ENCODE measurements at regions not wholly inside any gene's neighbourhood (a gene's known extent, or its start where the extent isn't known, plus 50 kb on each side); places are given as distances from the start of the nearest gene placed in this dataset.

DNA sequence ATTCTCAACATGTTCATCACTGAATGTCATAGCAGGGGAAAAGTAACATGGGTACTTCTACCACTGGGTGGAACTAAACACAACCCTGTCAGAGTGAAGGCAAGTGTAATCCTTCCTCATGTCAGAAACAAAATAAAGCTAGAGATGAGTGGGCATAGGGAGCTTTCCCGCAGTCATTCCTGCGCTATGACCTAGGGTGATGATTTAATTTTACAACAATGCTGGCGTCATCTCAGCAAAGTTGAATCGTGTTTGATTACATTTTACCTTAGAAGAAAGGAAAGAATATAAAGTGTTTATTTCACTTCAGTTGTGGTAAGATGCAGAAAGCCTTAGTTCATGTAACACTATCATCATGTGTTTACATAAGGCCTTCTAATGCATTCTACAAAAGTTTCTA lies 355.6 kb downstream of the METTL15 start:
- DNase-seq = no peak

DNA sequence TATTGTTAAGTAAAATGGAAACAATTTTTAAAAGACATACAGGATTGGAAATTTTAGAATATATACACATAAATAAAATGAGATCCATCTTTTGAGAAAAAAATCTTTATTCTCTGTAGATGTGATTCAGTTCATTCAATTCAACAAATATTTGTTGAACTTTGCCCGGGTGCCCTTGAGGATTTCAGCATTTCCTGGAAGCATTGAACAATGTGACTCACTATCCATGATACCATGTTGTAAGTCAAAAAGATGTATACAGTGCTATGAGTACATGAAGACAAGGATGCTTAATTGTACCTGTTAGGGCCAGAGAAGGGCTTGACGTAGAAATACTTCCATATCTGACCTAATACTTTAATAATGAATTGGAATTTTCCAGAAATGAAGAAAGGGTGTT lies 353.7 kb downstream of the METTL15 start:
- DNase-seq = no peak

DNA sequence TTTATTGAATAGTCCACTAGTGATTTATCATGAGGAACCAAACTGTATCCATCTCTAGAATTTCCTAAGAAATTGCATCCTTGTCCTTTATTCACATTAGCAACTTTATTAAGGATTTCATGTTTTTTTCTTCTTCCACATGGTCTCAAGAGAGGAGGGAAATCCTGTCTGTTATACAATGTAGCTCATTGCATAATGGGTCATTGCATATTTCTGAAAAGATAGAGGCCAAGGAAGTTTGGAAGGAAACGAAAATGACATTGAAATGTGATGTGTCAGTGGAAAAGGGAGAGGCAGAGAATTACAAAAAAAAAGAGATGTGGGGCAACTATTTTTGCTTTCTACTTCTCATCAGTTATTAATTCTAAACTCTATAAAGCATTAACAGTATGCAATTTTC lies 353.1 kb downstream of the METTL15 start:
- DNase-seq = no peak

DNA sequence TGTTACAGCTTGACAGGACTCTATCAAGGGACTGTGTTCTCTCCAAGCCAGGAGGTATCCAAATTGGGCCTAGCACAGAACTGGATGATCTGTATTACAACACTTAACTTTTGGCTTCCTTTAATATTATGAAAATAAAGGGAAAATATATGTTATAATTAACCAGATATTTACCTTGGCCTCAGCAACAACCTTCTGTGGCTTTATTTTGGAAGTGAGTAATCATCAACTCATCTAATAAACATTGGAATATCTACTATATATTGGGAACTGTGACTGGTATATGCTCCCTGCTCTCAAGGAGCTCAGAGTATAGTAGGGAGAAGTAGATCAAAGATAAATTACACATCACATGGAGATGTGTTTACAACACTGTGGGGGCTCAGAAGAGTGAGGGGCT lies 352.2 kb downstream of the METTL15 start:
- no peak for DNase-seq

DNA sequence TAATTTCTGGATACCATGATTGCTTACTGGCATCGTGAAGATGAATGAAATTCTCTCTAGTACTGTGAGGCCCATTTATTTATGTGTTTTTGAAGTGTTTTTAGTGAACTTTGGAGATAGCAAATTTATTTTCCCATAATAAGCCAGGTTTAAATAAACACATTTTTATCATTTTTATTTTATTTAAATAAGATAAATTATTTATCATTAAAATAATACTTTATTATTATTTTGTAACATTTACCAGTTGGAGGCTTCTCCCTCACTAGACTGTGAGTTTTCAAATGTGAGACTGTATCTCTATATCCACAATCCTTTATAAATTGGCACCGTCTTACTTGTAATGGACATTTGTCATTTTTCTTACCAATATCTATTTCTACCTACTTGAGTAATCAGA lies 351.7 kb downstream of the METTL15 start:
- no peak for DNase-seq

DNA sequence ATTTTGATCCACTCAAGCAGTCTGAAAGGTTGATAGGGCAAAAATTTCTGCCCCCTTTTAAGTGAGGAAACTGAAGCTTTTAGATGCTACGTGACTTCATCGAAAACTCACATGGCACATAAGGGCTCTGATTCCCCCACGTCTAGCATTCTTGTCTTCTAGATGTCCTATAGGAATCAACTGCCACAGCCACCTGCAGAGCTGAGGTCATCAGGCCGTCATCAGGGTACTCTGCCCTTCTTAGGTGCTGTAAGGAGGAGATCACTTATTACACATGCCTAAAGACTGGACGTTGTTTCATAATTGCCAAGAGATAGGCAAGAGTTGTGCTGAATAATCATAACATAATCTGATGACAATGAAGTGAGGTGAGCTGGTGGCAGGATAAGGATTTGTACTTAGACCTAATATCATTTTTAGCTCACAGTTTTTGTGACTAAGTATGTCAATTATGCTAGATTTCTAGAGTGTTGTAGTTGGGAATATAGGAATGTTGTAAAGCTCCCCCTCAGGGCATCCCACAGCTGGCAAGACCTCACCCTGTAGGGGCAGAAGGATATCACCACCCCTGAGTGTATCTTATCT lies 349.4 kb downstream of the METTL15 start:
- DNase-seq = no peak

DNA sequence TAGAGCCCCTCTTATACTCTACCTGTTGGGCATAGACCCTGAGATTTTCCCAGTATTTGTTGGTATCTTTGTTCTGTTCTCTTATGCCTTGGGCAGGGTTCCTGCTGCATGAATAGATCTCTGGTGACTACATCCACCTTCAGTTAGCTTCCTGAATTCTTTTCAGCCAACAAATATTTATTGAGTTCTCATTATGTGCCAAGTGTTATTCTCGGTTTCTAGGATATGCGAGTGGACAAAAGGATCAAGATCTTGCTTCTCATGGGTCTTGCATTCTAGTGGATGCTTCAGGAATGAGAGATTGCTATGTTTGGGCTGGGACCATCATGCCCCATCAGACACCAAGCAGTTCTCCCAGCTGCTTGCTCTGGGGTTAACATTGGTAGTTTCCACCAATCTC lies 340.0 kb downstream of the METTL15 start:
- no peak for DNase-seq

DNA sequence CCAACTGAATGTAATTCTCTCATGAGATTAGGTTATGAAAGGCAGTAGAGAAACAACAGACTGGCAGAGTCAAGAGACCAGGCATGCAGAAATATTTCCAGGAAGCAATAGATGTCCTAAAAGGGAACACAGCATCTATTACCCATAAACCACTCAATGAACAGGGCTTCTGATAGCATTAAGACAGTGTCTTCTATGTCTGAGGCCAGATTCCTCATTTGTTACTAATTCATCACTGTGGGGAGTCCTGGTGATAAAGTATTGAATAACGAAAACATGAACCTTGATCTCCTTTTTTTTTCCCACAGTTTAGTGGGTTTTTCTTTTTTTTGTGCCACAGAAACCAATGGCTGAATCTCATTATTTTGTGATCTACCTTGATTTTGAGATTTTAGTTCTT lies 339.0 kb downstream of the METTL15 start:
- DNase-seq = no peak

DNA sequence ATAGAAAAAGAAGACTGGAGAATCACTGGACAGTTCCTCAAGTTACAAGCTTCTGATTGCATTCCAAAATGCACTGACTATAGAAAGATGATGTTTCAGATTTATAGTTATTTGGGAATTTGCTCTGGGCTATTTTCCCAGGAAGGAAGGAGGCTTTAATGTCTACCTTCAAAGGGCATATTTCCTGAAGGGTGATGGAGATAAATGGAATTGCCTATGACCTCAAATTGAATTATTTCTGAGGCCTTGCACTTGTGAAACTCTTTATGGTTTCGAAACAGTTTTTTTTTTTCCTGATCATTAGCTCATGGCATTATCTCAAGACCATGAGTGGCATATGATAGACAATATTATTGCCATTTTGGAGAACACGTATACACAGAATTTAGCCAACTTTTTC lies 333.9 kb downstream of the METTL15 start:
- no peak for DNase-seq

DNA sequence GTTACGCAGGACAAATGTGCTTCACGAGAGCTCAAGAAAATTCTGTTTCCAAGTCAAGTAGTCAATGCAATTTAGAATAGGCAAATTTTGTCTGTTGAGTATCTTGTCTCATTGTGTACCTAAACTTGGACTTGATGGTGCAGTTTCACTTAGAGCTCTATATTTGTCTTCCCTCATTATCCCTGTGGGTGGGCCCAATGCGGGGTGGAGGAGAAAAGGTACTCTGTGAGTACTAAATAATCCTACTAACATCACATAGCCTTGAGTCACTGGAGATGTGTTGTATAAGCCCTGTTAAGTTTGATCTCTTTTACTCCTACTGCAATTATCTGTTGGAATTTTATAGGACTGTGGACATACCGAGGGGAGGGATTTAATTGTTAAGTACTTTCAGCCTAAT lies 331.2 kb downstream of the METTL15 start:
- no peak for DNase-seq

DNA sequence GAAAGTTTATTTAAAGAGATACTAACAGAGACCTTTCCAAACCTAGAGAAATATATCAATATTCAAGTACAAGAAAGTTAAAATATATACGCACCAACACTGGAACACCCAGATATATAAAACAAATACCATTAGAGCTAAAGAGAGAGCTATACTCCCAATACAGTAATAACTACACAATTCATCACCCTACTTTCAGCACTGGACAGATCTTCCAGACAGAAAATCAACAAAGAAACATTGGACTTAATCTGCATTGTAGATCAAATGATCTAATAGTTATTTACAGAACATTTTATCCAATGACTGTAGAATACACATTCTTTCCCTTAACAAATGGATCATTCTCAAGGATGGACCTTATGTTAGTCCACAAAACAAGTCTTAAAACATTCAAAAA lies 311.9 kb downstream of the METTL15 start:
- DNase-seq = no peak

DNA sequence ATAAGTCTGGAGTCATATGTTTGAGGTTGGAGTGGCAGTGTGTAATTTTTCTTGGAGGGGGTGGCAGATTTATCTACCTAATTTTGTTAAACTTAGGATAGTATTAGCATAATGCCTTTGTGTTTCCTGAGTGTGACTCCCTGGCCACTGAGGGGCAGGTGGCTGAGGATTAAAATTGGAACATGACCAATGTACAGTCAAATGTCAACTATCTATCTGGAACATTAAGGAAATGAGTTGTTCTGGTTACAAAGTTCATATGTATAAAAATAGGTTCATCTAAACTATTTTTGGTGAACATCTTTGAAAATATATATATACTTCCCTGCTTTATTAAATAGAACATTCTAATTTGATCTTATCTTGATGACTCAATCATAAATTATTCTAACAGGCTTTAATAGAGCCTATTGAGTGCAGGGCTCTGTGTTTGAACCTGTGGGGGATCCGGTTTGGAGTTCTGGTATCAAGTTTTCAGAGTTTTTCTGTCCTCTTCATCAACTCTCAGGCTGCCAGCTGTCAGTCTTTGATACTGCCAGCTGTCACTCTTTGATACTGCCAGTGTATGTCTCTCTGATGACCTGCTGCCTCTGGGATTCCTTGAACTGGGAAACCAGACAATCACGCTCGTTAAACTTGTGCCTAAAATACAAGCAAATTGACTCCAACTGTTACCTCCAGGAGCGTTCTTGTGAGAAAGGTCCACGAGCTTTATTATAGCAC lies 309.6 kb downstream of the METTL15 start:
- DNase-seq = no peak

DNA sequence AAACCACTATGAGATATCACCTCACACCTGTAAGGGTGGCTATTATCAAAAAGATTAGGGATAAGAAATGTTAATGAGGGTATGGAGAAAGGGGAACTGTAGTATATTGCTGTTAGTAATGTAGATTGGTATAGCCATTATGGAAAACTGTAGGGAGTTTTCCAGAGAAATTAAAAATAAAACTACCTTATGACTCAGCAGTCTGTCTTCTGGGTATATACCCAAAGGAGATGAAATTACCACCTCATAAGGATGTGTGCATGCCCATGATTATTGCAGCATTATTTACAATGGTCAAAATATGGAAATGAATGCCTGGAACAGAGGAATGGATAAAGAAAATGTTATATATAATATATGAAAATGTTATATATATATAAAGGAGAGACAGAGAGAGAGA lies 303.8 kb downstream of the METTL15 start:
- DNase-seq = no peak

DNA sequence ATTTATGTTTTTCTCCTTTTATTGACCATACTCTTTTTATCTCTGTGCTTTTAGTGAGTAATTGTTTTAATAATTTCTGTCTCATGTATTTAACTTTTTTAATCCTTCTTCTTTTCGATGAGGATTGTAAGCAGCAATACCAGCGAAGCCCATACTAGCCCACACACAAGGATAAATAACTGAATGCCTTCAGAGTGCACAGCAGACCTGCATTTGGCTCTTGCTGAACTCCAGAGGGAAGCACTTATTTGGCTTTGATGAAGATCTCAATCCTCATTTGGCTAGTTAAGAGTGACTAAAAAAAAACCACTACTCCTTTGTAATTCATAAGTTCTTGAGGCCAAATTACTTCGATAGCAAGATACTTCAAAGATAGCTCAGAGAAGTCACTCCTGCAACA lies 293.3 kb downstream of the METTL15 start:
- no peak for DNase-seq

DNA sequence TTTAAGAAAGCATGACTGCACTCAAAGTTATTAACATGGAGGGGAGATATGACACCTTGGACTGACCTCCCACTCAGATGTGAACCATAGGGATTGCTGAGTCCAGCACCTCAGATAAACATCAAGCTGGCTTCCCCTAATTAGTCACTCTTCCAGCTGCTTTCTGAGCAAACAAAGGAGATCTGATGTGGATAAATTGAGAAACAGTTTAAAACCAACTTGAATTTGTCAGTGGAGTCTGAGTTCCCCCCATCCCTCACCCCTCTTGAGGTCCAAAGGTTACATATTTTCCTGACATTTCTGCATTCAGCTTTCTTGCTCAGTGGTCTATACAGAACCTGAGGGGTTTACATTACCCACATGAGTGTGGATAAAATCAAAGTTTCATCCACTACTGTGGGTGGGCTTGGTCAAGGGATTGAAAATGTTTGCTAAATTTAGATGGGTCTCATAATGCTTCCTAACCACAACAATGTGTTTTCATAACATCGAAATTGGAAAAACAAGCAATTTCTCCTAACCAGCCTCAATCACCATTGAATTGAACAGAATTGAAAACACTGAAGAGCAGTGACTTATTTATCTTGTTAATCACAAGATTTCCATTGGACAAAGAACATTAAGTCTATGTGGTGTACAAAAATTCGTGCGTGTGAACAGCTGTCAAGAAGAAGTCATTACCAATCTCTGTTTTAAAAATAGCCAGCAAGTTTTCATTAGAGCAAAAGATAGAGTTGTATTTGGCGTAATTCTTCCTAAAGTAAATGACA lies 292.3 kb downstream of the METTL15 start:
- no peak for DNase-seq

DNA sequence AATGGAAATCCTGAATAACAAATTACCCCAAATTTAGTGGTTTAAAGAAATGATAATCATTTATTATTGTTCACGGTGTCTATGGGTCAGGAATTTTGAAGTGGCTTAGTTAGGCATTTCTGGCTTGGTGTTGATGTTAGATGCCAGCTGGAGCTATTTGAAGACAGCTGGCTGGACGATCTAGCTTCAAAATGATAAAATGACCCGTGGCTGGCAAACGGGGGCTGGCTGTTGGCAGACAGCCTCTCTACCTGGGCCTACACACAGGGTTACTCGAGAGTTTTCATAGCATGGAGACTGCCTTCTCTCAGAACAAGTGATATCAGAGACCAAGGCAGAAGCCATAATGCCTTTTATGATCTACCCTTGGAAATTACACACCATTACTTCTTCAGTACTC lies 285.2 kb downstream of the METTL15 start:
- DNase-seq = no peak

DNA sequence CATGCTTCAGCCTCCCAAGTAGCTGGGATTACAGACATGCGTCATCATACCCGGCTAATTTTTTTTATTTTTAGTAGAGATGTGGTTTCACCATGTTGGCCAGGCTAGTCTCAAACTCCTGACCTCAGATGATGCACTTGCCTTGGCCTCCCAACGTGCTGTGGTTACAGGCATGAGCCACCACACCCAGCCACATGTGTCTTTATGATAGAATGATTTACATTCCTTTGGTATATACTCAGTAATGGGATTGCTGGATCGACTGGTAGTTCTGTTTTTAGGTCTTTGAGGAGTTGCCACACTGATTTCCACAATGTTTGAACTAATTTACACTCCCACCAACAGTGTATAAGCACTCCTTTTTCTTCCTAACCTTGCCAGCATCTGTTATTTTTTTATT lies 276.2 kb downstream of the METTL15 start:
- no peak for DNase-seq

DNA sequence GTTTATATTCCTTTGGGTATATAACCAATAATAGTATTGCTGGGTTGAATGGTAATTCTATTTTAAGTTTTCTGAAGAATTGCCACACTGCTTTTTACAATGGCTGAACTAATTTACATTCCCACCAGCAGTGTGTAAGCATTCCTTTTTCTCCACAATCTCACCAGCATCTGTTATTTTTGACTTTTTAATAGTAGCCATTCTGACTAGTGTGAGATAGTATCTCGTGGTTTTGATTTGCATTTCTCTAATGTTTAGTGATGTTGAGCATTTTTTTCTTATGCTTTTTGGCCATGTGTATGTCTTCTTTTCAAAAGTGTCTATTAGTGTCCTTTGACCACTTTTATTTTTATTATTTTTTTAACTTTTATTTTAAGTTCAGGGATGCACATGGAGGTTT lies 275.3 kb downstream of the METTL15 start:
- no peak for DNase-seq

Data from C1 segment of cervical spinal cord (tissue), 14 donors.